Uterus (tissue), 2 donors: ENCODE measurements at regions not wholly inside any gene's neighbourhood (a gene's known extent, or its start where the extent isn't known, plus 50 kb on each side); places are given as distances from the start of the nearest gene placed in this dataset.

Experiments
- CTCF ChIP-seq, 4 experiments: fragments of 200-600 bp in 2 of 4; fragments of 450-650 bp in 2 of 4; sonication (generic) in 2 of 4; IDR thresholded peaks; one replicate each; pipeline ENCODE4 v1.5.1; 2016 to 2019; ENCODE audit warnings: antibody characterized with exemption in 4 of 4, mild to moderate bottlenecking in 2 of 4, moderate library complexity in 1 of 4
- POLR2A ChIP-seq, 2 donors: fragments of 450-650 bp; IDR thresholded peaks; one replicate each; pipeline ENCODE4 v1.6.1; 2016; ENCODE audit warnings: antibody characterized with exemption in 2 of 2, mild to moderate bottlenecking in 1 of 2, moderate library complexity in 1 of 2

- TF ChIP-seq CTCF (IDR thresholded peaks at IDR 0.05) = no peak
- TF ChIP-seq POLR2A (IDR thresholded peaks at IDR 0.05) = no peak
These were observed 185.9 kb downstream of the AVL9 start for GRCh38 chr7:32681174-32681518.
